Renal cortical epithelial cell (primary cell): ENCODE measurements at regions not wholly inside any gene's neighbourhood (a gene's known extent, or its start where the extent isn't known, plus 50 kb on each side); places are given as distances from the start of the nearest gene placed in this dataset.

Experiments used
- DNase-seq: peaks from one replicate; pipeline ENCODE4 v3.0.0-alpha.2; 2011; ENCODE audit warnings: low read depth

DNA sequence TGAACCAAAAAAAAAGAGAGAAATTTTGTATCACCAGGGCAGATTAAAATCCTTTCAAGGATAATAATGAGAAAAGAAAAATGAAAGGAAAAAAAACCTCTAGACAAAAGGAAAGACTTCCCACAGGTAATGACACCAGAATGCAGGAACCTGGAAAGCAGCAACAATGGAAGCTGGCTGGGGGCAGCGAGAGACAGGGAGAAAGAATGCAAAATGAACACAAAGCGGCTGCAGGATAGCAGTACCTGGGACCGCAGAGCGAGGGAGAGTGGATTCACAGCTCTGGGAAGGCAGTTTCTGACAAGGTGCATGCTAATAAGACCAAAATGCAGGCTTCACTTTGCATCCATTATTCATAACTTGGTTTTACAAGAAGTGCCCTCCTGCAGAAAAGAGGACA lies 349.0 kb downstream of the SIPA1L2 start:
- no peak for DNase-seq

GRCh38 chr1:232279909-232280400 lies 350.0 kb downstream of the SIPA1L2 start:
- DNase-seq = no peak

DNA sequence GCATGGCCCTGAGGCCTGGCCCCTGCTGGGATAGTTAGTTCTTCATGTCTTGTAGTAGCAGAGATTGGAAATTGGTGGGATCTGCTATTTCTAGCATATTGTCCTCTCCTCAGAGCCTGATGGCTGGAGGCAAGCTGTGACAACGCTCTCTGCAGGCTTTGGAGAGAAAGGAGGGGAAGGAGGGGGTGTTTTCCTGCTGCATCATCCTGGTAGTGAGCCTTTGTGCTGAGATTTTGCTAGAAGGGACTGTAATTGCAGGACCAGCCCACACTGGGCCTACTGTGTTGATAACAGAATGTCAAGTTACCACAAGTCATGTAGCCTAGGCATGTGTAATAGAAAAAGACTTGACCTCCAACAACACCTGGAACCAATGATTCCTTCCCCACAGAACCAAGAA lies 351.0 kb downstream of the SIPA1L2 start:
- DNase-seq = no peak

DNA sequence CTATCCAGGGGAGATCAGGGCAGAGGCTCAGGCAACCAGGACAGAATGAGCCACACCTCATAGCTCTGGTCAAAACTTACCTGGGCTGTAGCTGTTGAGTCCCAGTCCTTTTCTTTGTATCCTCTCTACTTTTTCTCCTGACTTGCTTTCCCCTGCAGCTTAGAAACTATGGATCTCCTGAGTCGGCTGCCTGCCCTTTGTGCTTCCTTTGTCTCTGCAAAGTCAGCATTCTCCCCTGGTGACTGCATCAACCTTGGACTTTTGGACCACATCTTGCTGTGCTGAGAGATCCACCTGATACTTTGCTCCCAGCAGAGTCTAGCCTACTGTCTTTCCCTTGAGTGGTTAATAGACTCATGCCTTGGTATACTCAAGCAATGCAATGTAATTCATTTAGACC lies 353.3 kb downstream of the SIPA1L2 start:
- no peak for DNase-seq

GRCh38 chr1:232274999-232275710 lies 354.8 kb downstream of the SIPA1L2 start:
- peak; percentile 25 for DNase-seq

DNA sequence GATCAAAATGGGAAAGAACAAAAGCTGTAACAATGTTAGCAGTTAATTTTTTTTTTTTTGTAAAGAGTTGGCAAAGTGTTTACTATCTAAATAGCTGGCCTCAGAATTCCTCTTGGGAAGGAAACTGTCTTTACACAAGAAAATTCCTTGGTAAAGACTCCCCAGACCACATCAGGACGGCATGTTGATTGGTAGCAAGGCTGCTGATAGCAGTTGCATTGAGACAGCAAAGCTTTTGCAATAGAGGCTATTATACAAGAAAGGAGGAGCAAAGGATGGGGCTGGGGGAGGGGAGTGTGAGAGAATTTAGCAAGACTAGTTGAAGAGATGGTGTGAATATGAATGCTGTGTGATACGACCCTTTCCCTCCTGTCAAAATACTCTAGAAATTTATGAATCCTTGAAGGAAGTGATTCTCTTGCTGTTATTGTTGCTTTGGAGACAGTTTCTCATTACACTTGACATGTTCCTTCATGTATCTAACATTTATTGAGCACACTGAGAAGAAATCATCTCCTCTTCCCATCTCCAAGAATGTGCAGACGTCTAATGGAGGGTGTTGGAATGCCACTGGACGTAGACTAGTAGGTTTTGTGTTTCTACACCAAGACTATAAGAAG lies 355.6 kb downstream of the SIPA1L2 start:
- peak; percentile 17 for DNase-seq

DNA sequence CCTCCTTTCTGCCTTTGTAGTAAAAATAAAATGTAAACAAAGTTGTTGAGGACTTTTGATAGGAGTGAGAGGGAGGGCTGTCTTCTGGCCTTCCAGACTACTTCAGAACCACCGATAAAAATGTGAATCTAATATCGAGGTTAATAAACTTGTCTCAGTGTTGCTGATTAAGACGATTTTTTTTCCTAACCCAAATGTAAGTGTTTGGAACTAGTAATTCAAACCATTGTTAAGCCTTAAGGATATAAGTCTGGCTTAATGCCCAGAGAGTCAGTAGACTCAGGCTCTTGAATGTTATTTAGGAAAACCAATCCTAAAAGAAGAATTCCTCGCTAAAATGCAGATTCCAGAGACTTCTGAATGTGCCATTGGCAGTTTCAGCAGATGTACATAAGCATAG lies 356.9 kb downstream of the SIPA1L2 start:
- DNase-seq = no peak

GRCh38 chr1:232271991-232272589 lies 357.8 kb downstream of the SIPA1L2 start:
- no peak for DNase-seq

GRCh38 chr1:232271299-232271698 lies 358.6 kb downstream of the SIPA1L2 start:
- DNase-seq = no peak

GRCh38 chr1:232269988-232270387 lies 359.9 kb downstream of the SIPA1L2 start:
- DNase-seq = no peak

GRCh38 chr1:232267837-232268598 lies 361.9 kb downstream of the SIPA1L2 start:
- DNase-seq = no peak

DNA sequence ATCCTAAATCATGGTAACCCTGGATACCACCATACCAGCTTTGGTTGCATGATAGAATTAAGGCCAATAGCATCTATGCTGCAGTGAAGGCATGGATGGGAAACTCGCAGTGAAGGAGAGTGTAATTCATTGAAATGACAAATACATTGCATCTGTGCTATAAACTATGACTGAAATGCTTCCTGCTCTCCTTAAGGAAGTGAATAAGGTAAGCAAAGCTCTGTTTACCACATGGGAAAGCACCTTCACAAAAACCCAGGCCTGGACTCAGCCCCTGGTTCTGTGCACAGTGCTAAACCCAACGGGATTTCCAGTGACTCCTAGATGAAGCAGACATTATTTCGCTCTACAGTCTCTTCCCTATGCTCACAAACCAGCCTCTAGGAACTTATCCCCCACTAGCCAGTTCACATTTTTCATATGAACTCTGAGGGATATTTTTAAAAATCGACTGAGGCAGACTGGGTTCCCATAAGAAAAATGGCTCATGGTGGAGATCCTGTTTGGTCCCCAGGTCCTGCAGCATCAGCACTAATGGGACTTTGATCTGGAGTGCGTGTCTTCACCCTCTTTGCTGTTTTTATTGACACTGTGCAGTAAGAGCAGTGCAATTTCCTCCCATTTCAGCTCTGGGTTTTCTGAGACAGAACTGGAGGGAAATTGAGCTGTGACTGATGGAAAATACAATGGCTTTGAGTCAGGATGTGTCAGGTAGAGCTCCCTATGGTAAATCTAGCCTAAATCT lies 362.7 kb downstream of the SIPA1L2 start:
- no peak for DNase-seq

DNA sequence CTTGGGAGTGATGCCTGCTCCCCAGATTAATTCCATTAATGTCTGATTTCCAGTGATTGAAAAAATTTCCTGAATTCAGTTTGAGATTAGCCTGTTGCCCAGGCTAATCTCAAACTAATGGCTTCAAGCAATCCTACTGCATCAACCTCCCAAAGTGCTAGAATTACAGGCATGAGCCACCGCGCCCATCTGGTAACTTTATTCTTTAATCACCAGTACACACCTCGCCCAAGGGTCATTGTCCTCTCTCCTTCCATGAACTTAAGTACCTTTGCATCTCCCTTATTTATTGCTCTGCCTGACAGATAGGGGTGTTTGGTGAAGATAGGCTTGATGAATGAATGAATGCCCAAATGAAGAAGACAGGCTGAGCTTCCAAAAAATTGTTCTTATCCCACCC lies 366.5 kb downstream of the SIPA1L2 start:
- no peak for DNase-seq

DNA sequence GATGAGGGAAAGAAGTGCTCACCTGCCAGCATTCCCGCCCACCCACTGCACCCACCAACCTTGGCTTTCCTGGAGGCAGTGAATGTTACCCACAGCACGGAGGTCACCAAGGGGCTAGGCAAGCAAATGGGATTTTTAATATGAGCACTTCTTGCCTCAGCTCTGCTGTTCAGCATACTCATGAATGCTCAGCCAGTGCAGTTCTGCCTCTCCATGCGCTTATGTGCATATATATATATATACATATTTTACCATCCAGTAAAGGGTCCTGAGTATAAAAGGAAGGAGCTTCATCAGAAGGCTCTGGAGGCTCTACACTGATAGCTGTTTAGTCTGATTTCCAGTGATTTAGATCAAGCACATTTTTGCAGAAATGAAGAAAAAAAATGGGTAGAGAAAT lies 366.9 kb downstream of the SIPA1L2 start:
- no peak for DNase-seq

- DNase-seq = no peak
Measured at GRCh38 chr1:232260861-232261260, 369.1 kb downstream of the SIPA1L2 start.

- DNase-seq = no peak
Measured at GRCh38 chr1:232260045-232260444, 369.9 kb downstream of the SIPA1L2 start.

DNA sequence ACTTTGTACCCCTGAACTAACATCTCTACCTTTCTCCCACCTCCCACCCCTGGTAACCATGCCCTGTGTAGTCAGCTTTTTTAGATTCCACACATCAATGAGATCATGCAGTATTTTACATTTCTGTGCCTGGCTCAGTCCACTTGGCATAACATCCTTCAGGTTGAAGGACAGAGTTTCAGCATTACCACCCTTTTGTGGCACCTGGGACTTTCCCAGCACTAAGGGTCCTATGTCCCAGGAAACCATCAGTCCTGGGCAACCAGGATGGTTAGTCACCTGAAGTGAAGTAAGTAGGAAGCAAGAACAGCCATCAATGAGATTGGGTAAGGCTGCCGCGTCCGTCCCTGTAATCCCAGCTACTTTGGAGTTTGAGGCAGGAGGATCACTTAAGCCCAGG lies 370.6 kb downstream of the SIPA1L2 start:
- DNase-seq = no peak

DNA sequence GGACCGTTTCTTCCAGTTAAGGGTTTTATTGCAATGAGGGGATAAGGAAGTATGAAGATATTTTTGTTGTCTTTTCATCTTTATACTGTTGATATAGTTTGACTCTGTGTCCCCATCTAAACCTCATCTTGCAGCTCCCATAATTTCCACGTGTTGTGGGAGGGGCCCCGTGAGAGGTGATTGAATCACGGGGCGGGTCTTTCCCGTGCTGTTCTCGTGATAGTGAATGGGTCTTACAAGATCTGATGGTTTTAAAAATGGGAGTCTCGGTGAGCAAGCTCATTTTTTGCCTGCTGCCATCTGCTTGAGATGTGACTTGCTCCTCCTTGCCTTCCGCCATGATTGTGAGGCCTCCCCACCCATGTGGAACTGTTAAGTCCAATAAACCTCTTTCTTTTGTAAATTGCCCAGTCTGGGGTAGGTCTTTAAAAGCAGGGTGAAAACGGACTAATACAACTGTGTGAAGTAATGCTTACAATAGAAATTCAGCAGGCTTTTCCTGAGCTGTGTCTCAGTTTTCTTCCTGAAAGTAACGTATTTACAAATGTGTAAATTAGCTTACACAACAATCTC lies 377.3 kb downstream of the SIPA1L2 start:
- no peak for DNase-seq

DNA sequence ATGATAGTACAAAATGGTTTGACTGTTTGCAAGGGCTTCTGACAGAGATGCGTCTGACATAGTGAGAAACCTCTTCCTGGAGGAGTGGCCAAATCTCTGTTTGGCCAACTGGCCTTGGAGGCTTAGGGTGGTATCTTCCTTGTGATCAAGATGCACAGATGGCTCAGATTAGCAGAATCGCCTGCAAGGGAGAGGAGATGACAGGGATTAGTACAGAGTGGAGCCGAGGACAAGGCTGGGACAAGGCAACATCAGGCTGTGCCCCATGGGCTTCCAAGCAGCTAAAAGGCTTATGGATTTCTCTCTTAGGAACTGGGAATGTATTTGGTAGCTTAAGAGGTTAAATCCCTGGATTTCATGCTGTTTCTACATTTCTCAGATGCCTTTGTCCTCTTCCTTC lies 379.1 kb downstream of the SIPA1L2 start:
- no peak for DNase-seq

GRCh38 chr1:232249861-232250777 lies 379.8 kb downstream of the SIPA1L2 start:
- DNase-seq = no peak
